PC-9 (cell line): ENCODE measurements at regions not wholly inside any gene's neighbourhood (a gene's known extent, or its start where the extent isn't known, plus 50 kb on each side); places are given as distances from the start of the nearest gene placed in this dataset.

ENCODE experiments used
- CTCF ChIP-seq: fragments of 200-600 bp; sonication (generic); conservative IDR thresholded peaks from 2 replicates; pipeline ENCODE4 v1.6.1; 2017; ENCODE audit warnings: mixed run types, antibody characterized with exemption, mild to moderate bottlenecking, moderate library complexity
- EZH2 ChIP-seq: fragments of 200-600 bp; sonication (generic); IDR thresholded peaks from 2 replicates; pipeline ENCODE4 v1.8.0; 2017; ENCODE audit warnings: antibody characterized with exemption, low read depth

GRCh38 chr6:81465859-81466258 is 286.6 kb downstream of the TENT5A start:
- TF ChIP-seq CTCF (peak; percentile 65), EZH2 (no peak)
